GM12874 (cell line): ENCODE measurements at regions not wholly inside any gene's neighbourhood (a gene's known extent, or its start where the extent isn't known, plus 50 kb on each side); places are given as distances from the start of the nearest gene placed in this dataset.

Experiments used
- CTCF ChIP-seq: IDR thresholded peaks from 2 replicates; pipeline ENCODE4 v1.5.1; 2011; ENCODE audit warnings: low read depth, mild to moderate bottlenecking, control low read depth, low read length, moderate library complexity; ENCODE audit not compliant: insufficient read depth

- no peak for TF ChIP-seq CTCF
These were observed 132.3 kb downstream of the ZNF608 start for GRCh38 chr5:124614105-124614504.

- no peak for TF ChIP-seq CTCF
These were observed 133.0 kb downstream of the ZNF608 start for GRCh38 chr5:124613273-124613953.

- TF ChIP-seq CTCF: no peak
These were observed 134.4 kb downstream of the ZNF608 start for GRCh38 chr5:124612023-124612422.

GRCh38 chr5:124606543-124606942, 139.9 kb downstream of the ZNF608 start:
- TF ChIP-seq CTCF: no peak

GRCh38 chr5:124606093-124606492, 140.3 kb downstream of the ZNF608 start:
- TF ChIP-seq CTCF: no peak

GRCh38 chr5:124605541-124605940, 140.9 kb downstream of the ZNF608 start:
- no peak for TF ChIP-seq CTCF

GRCh38 chr5:124604419-124604818, 142.0 kb downstream of the ZNF608 start:
- TF ChIP-seq CTCF: no peak
